ENCODE measurements at regions not wholly inside any gene's neighbourhood (a gene's known extent, or its start where the extent isn't known, plus 50 kb on each side); places are given as distances from the start of the nearest gene placed in this dataset.

DNA sequence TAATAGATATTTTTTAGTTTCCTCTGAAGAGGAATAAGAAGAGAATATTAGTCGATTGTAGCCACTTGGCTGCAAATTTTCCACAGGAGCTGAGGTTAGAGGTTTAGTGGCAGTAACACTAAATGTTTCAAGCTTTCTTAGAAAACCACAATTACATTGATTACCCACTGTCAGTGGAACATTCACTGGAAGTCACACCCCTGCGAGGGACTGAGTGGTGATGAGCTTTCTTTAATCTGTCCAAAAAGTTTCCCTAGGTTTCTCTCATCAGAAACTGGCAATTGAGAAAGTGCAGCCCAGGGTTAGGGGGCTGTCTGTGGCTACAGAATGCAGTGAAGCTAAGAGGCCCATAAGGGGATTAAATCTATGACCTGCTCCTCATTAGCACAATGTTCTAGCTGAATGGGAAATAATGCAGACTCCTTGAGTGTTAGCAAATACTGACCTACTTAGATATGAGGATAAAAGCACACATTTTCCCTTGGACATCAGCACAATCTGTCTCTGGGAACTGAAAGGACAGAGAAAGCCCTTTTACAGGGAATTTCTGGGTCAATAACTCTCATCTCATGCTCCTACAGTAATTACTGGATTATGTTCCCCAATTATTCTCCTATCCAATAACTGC, 189.5 kb downstream of the FAM76B start:
- intact Hi-C loops (cut with micrococcal nuclease): loop anchor here (10.0 kb wide), 1 partner anchor 65 kb away; no protein-coding TSS in a partner anchor
- no peaks in the 10 kb centered on the region for H4K20me1 ChIP-seq (ENCODE audit: insufficient read depth)
- BruUV-seq (replicated peaks): no TSS peak
- POLR2A ChIA-PET: no interaction called here
- DNase-seq (ENCODE audit: low read depth, low spot score): no peak
- no peaks in the 10 kb centered on the region for H3K79me2 ChIP-seq (ENCODE audit: insufficient read depth, low read length)
- TF ChIP-seq, protein P1, sequence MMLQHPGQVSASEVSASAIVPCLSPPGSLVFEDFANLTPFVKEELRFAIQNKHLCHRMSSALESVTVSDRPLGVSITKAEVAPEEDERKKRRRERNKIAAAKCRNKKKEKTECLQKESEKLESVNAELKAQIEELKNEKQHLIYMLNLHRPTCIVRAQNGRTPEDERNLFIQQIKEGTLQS (IDR thresholded peaks at IDR 0.05): no peak
- TF ChIP-seq FOSL1 (IDR thresholded peaks at IDR 0.05; ENCODE audit: low read depth) (no peak), JUND (IDR thresholded peaks at IDR 0.05) (no peak), RAD21 (IDR thresholded peaks at IDR 0.05; ENCODE audit: low read depth) (no peak), POLR2A (IDR thresholded peaks at IDR 0.05; ENCODE audit: borderline replicate concordance, extremely low read depth, insufficient read depth, insufficient read length) (no peak), CEBPB (IDR thresholded peaks at IDR 0.05; ENCODE audit: low read depth) (no peak), SIN3A (IDR thresholded peaks at IDR 0.05; ENCODE audit: low read depth) (no peak), TCF7L2 (IDR thresholded peaks at IDR 0.05; ENCODE audit: borderline replicate concordance, extremely low read depth, insufficient read depth, insufficient read length) (no peak)
- TF ChIP-seq, protein P2, sequence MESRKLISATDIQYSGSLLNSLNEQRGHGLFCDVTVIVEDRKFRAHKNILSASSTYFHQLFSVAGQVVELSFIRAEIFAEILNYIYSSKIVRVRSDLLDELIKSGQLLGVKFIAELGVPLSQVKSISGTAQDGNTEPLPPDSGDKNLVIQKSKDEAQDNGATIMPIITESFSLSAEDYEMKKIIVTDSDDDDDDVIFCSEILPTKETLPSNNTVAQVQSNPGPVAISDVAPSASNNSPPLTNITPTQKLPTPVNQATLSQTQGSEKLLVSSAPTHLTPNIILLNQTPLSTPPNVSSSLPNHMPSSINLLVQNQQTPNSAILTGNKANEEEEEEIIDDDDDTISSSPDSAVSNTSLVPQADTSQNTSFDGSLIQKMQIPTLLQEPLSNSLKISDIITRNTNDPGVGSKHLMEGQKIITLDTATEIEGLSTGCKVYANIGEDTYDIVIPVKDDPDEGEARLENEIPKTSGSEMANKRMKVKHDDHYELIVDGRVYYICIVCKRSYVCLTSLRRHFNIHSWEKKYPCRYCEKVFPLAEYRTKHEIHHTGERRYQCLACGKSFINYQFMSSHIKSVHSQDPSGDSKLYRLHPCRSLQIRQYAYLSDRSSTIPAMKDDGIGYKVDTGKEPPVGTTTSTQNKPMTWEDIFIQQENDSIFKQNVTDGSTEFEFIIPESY (IDR thresholded peaks at IDR 0.05; ENCODE audit: extremely low read depth, insufficient replicate concordance, low read length): no peak
- TF ChIP-seq, protein P3, sequence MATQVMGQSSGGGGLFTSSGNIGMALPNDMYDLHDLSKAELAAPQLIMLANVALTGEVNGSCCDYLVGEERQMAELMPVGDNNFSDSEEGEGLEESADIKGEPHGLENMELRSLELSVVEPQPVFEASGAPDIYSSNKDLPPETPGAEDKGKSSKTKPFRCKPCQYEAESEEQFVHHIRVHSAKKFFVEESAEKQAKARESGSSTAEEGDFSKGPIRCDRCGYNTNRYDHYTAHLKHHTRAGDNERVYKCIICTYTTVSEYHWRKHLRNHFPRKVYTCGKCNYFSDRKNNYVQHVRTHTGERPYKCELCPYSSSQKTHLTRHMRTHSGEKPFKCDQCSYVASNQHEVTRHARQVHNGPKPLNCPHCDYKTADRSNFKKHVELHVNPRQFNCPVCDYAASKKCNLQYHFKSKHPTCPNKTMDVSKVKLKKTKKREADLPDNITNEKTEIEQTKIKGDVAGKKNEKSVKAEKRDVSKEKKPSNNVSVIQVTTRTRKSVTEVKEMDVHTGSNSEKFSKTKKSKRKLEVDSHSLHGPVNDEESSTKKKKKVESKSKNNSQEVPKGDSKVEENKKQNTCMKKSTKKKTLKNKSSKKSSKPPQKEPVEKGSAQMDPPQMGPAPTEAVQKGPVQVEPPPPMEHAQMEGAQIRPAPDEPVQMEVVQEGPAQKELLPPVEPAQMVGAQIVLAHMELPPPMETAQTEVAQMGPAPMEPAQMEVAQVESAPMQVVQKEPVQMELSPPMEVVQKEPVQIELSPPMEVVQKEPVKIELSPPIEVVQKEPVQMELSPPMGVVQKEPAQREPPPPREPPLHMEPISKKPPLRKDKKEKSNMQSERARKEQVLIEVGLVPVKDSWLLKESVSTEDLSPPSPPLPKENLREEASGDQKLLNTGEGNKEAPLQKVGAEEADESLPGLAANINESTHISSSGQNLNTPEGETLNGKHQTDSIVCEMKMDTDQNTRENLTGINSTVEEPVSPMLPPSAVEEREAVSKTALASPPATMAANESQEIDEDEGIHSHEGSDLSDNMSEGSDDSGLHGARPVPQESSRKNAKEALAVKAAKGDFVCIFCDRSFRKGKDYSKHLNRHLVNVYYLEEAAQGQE (IDR thresholded peaks at IDR 0.05; ENCODE audit: low read depth): no peak
- no peak overlapping the region for H3K4me3 ChIP-seq (replicated peaks in 1 of 2; ENCODE audit: low read depth in 1 of 2, low read length in 2 of 2)
- no peaks in the 10 kb centered on the region for H3K9me2 ChIP-seq (ENCODE audit: insufficient read depth)
- H3K4me2 ChIP-seq (ENCODE audit: low read length): no peak overlapping the region
- no peak overlapping the region for H3K27ac ChIP-seq (ENCODE audit: low read depth, low read length)
- no peak for ATAC-seq
- no peaks in the 10 kb centered on the region for H3K36me3 ChIP-seq (ENCODE audit: control insufficient read depth in 1 of 2, insufficient read depth in 2 of 2, low read length in 2 of 2)
- no peaks in the 10 kb centered on the region for H3K4me1 ChIP-seq (ENCODE audit: control insufficient read depth in 1 of 2, insufficient read depth in 2 of 2, low read length in 2 of 2)
- RAD21 ChIA-PET (ENCODE audit: low non-redundant PET in 1 of 2, low total read pairs in 2 of 2, uncharacterized antibody in 2 of 2, unreplicated experiment in 2 of 2): no interaction called here
- H3K27me3 ChIP-seq (ENCODE audit: insufficient read depth, low read length): no peaks in the 10 kb centered on the region
- no peak overlapping the region for H2AFZ ChIP-seq (ENCODE audit: low read depth, low read length, poor library complexity, severe bottlenecking)
- CTCF ChIA-PET: no interaction called here
- no peaks in the 10 kb centered on the region for H3K9me3 ChIP-seq (ENCODE audit: control insufficient read depth in 1 of 2, insufficient read depth in 1 of 2, low read depth in 1 of 2, low read length in 2 of 2)
- no peak overlapping the region for H3K9ac ChIP-seq (ENCODE audit: low read length)

Measured in HCT116 (cell line).